K562 (cell line): ENCODE measurements at regions not wholly inside any gene's neighbourhood (a gene's known extent, or its start where the extent isn't known, plus 50 kb on each side); places are given as distances from the start of the nearest gene placed in this dataset.

ENCODE experiments used
- EZH2 ChIP-seq: IDR thresholded peaks from 2 replicates; pipeline ENCODE4 v1.6.1; 2012; ENCODE audit warnings: low read depth, mild to moderate bottlenecking, inconsistent platforms, low read length, borderline replicate concordance
- GABPA ChIP-seq: fragments of 200-800 bp; sonication (Bioruptor generic); conservative IDR thresholded peaks from 2 replicates; pipeline ENCODE4 v1.6.1; 2016; ENCODE audit warnings: low read depth, missing genetic modification characterization, missing compliant biosample characterization
- GTF2E2 ChIP-seq: fragments of 200-800 bp; sonication (Bioruptor generic); IDR thresholded peaks from 2 replicates; pipeline ENCODE4 v1.6.1; 2016; ENCODE audit warnings: missing genetic modification characterization, missing compliant biosample characterization
- POLR2A ChIP-seq: fragments of 450-650 bp; conservative IDR thresholded peaks from 2 replicates; pipeline ENCODE4 v1.6.1; 2016
- STAT5B ChIP-seq: fragments of 250-450 bp; sonication (Bioruptor Pico); IDR thresholded peaks from 2 replicates; pipeline ENCODE4 v1.8.0; 2021; ENCODE audit warnings: mild to moderate bottlenecking, inconsistent platforms
- USF2 ChIP-seq: sonication (generic); formaldehyde crosslinking; IDR thresholded peaks from 2 replicates; pipeline ENCODE4 v1.5.0; 2020; ENCODE audit warnings: missing genetic modification reagents
- YY1 ChIP-seq, 3 experiments: IDR thresholded peaks; 2 replicates each; pipeline ENCODE4 v1.6.1; 2011; ENCODE audit warnings: low read length in 2 of 3, mild to moderate bottlenecking in 2 of 3, moderate library complexity in 2 of 3, borderline replicate concordance in 1 of 3, control low read depth in 1 of 3, low read depth in 1 of 3; ENCODE audit not compliant: insufficient read depth in 3 of 3, insufficient replicate concordance in 2 of 3, control insufficient read depth in 1 of 3, insufficient read length in 1 of 3; ENCODE audit errors: extremely low read depth in 1 of 3
- ZNF143 ChIP-seq: sonication (generic); formaldehyde crosslinking; IDR thresholded peaks from 2 replicates; pipeline ENCODE4 v1.9.0; 2022; ENCODE audit warnings: mild to moderate bottlenecking, missing genetic modification reagents
- ZNF253 ChIP-seq: fragments of 250-450 bp; sonication (Bioruptor Pico); conservative IDR thresholded peaks from 2 replicates; pipeline ENCODE4 v1.6.1; 2021; ENCODE audit warnings: mild to moderate bottlenecking
- ZNF311 ChIP-seq: fragments of 250-450 bp; sonication (Bioruptor Pico); IDR thresholded peaks from 2 replicates; pipeline ENCODE4 v1.4.0; 2020; ENCODE audit warnings: mild to moderate bottlenecking, moderate library complexity
- TF ChIP-seq, protein P1 (sequence below), 3 experiments: IDR thresholded peaks in 2 of 3; conservative IDR thresholded peaks in 1 of 3; 2 replicates each; pipeline ENCODE4 v1.5.1; 2011 to 2012; ENCODE audit warnings: low read length in 3 of 3, mild to moderate bottlenecking in 3 of 3, control low read depth in 2 of 3, improper control_type of control experiment in 1 of 3, inconsistent platforms in 1 of 3, low read depth in 1 of 3, mixed read lengths in 1 of 3, moderate library complexity in 1 of 3; ENCODE audit not compliant: insufficient read depth in 2 of 3
- TF ChIP-seq, protein P2 (sequence below), 2 experiments: fragments of 450-650 bp; formaldehyde crosslinking in 1 of 2; IDR thresholded peaks; 2 replicates each; pipeline versions ENCODE4 v1.4.0 to v1.6.1; 2014 to 2020; ENCODE audit warnings: mild to moderate bottlenecking in 2 of 2, borderline replicate concordance in 1 of 2, low read depth in 1 of 2

DNA sequence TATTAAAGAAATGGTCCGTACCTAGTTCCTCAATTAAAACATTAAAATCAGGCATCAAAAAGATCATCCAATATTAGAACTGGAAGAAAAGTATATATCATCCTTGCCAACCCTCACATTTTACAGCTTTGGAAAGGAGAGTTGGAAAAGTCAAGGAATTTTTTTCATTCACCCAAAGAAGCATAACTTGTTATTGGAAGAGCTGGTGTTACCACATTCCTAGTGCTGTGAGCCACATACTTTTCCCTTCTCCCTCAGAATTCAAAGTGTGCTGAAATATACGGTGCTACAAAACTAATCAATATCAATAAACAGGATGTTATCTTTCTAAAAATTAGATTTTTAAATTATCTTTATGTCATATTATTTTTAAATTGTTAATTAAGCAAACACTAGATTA, 202.1 kb upstream of the FAT3 start:
- TF ChIP-seq POLR2A (no peak), GTF2E2 (tag) (no peak), GABPA (no peak), USF2 (CRISPR knock-in tag) (no peak), EZH2 (no peak), ZNF143 (CRISPR knock-in tag) (no peak), ZNF311 (no peak), ZNF253 (CRISPR knock-in tag) (no peak), STAT5B (CRISPR knock-in tag) (no peak), YY1 (IDR thresholded peaks at IDR 0.05; ENCODE audit: borderline replicate concordance in 1 of 3, control insufficient read depth in 1 of 3, extremely low read depth in 1 of 3, insufficient read depth in 3 of 3, insufficient read length in 1 of 3, insufficient replicate concordance in 2 of 3, low read depth in 1 of 3, low read length in 2 of 3) (no peak)
- TF ChIP-seq, protein P1, sequence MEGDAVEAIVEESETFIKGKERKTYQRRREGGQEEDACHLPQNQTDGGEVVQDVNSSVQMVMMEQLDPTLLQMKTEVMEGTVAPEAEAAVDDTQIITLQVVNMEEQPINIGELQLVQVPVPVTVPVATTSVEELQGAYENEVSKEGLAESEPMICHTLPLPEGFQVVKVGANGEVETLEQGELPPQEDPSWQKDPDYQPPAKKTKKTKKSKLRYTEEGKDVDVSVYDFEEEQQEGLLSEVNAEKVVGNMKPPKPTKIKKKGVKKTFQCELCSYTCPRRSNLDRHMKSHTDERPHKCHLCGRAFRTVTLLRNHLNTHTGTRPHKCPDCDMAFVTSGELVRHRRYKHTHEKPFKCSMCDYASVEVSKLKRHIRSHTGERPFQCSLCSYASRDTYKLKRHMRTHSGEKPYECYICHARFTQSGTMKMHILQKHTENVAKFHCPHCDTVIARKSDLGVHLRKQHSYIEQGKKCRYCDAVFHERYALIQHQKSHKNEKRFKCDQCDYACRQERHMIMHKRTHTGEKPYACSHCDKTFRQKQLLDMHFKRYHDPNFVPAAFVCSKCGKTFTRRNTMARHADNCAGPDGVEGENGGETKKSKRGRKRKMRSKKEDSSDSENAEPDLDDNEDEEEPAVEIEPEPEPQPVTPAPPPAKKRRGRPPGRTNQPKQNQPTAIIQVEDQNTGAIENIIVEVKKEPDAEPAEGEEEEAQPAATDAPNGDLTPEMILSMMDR (IDR thresholded peaks at IDR 0.05 in 2 of 3, conservative IDR thresholded peaks at IDR 0.05 in 1 of 3; ENCODE audit: insufficient read depth in 2 of 3, low read depth in 1 of 3, low read length in 3 of 3): no peak
- TF ChIP-seq, protein P2, sequence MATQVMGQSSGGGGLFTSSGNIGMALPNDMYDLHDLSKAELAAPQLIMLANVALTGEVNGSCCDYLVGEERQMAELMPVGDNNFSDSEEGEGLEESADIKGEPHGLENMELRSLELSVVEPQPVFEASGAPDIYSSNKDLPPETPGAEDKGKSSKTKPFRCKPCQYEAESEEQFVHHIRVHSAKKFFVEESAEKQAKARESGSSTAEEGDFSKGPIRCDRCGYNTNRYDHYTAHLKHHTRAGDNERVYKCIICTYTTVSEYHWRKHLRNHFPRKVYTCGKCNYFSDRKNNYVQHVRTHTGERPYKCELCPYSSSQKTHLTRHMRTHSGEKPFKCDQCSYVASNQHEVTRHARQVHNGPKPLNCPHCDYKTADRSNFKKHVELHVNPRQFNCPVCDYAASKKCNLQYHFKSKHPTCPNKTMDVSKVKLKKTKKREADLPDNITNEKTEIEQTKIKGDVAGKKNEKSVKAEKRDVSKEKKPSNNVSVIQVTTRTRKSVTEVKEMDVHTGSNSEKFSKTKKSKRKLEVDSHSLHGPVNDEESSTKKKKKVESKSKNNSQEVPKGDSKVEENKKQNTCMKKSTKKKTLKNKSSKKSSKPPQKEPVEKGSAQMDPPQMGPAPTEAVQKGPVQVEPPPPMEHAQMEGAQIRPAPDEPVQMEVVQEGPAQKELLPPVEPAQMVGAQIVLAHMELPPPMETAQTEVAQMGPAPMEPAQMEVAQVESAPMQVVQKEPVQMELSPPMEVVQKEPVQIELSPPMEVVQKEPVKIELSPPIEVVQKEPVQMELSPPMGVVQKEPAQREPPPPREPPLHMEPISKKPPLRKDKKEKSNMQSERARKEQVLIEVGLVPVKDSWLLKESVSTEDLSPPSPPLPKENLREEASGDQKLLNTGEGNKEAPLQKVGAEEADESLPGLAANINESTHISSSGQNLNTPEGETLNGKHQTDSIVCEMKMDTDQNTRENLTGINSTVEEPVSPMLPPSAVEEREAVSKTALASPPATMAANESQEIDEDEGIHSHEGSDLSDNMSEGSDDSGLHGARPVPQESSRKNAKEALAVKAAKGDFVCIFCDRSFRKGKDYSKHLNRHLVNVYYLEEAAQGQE (IDR thresholded peaks at IDR 0.05; ENCODE audit: borderline replicate concordance): no peak
- TF ChIP-seq, protein P2 (CRISPR knock-in tag; IDR thresholded peaks at IDR 0.05; ENCODE audit: low read depth): no peak
